ENCODE measurements at regions not wholly inside any gene's neighbourhood (a gene's known extent, or its start where the extent isn't known, plus 50 kb on each side); places are given as distances from the start of the nearest gene placed in this dataset.

DNA sequence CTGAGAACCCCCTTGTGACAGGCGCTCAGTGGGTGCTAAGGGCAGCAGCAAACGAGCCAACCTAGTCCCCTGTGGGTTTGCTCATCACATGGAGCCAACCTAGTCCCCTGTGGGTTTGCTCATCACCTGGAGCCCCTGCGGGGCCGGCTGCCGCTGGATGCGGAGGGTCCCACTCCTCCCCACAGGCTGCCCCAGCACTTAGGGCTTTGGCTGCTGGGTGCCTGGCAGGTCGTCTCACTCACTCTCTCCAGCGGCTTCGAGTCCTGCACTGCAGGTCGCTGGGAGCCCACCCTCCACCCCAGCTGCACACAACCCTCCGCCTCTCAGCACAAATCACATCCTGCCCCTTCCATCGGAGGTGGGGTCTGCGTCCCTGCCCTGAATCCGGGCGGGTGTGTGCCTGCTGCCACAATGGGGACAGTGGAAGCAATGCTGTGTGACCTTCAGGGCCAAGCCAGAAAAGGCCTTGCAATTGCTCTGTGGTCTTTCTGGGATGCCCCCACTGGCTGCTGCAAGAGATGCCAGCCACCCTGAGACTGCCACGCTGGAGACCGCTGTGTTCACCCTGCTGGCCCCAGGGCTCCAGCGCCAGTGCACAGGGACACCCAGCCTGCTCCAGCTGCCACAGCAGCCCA lies 248.1 kb upstream of the SALL3 start:
- DNase-seq (ENCODE audit: low spot score), result no peak

DNA sequence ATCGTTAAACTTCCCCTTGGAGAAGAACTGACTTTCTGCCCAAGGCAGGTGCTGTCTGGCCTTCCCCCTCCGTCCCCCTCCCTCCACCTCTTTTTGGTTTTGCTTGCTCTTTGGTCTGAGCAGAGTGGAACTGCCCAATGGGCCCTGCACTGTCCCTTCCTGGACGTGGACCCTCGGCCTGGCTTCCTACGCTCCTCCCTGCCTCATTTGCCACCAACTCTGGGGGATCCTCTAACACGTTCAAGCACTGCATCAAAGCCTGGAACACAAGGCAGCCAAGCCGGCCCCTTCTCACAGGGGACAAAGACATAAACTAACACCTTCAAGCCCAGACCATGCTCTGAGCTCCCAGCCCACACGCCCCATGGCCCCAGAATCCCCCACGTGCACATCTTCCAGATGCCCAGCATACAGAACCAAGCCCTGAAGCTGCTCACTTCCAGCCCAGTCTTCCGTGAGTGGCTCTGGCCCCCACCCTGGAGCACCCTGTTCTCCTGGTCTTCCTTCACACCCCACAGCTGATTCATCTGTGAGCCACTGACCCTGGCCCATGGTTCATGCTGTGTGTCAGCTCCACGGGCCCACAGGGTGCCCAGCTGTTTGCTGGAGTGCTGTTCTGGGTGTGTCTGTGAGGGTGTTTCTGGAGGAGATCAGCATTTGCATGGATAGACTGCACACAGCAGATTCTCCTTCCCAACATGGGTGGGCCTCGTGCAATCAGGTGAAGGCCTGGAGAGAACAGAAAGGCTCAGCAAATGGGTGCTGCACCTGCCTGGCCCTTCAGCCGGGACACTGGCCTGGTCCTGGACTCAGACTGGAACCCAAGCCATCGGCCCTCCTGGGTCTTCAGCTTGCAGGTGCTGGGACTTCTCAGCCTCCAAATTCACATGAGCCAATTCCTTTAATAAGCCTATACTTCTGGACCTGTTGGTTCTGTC lies 247.1 kb upstream of the SALL3 start:
- no peaks in the 10 kb centered on the region for H3K36me3 ChIP-seq (replicated peaks in 1 of 2; ENCODE audit: control insufficient read depth in 2 of 2, insufficient read depth in 2 of 2, low read length in 2 of 2)
- peak overlapping the region; percentile 50 for H3K9ac ChIP-seq (ENCODE audit: low read depth, low read length, poor library complexity)
- H3K9me3 ChIP-seq (replicated peaks in 1 of 2; ENCODE audit: control insufficient read depth in 2 of 2, insufficient read depth in 1 of 2, low read depth in 1 of 2, low read length in 2 of 2), result no peaks in the 10 kb centered on the region
- H2AFZ ChIP-seq (ENCODE audit: low read length), result no peak overlapping the region
- H3K27me3 ChIP-seq (ENCODE audit: control insufficient read depth in 3 of 3, insufficient read depth in 3 of 3, low read depth in 1 of 3, low read length in 3 of 3), result no peaks in the 10 kb centered on the region
- H2BK15ac ChIP-seq (ENCODE audit: low read length), result no peak overlapping the region
- no peak overlapping the region for H4K8ac ChIP-seq (ENCODE audit: low read depth, low read length)
- peaks cover 0 to 2% of the 10 kb centered on the region in 2 donors for H3K4me1 ChIP-seq (ENCODE audit: control insufficient read depth in 2 of 2, insufficient read depth in 1 of 2, low read depth in 1 of 2, low read length in 2 of 2)
- H3K79me1 ChIP-seq (ENCODE audit: low read depth, low read length), result no peaks in the 10 kb centered on the region
- peak overlapping the region; percentile 71 for H3K18ac ChIP-seq (ENCODE audit: low read length)
- no peak overlapping the region for H2BK120ac ChIP-seq (ENCODE audit: low read depth, low read length)
- no peak overlapping the region for H3K4ac ChIP-seq (ENCODE audit: low read length)
- peak overlapping the region; percentile 77 for H3K23ac ChIP-seq (ENCODE audit: low read depth, low read length, poor library complexity)
- no peak overlapping the region for H4K91ac ChIP-seq (ENCODE audit: low read depth, low read length, poor library complexity)
- peak overlapping the region; percentile 13 for H2AK5ac ChIP-seq (ENCODE audit: low read depth, low read length)
- no peak overlapping the region for H3K27ac ChIP-seq (replicated peaks; ENCODE audit: low read length)
- WGBS, 2 donors (ENCODE audit: extremely low coverage in 2 of 2, insufficient read length in 2 of 2, insufficient replicate concordance in 1 of 2), result no CpG with 5 or more reads among the region's 14 CpGs
- no peak for DNase-seq (ENCODE audit: low spot score)
- H2BK12ac ChIP-seq (ENCODE audit: low read length), result no peak overlapping the region
- H2BK5ac ChIP-seq (ENCODE audit: low read length), result no peak overlapping the region
- H3K14ac ChIP-seq (ENCODE audit: low read length), result no peak overlapping the region
- H3K4me3 ChIP-seq (ENCODE audit: low read length in 2 of 2), result no peak overlapping the region
- H3K4me2 ChIP-seq (ENCODE audit: insufficient read depth, low read length, poor library complexity, severe bottlenecking), result no peak overlapping the region

More for the DNA sequence above, 248.1 kb upstream of the SALL3 start:
- no peak overlapping the region for H3K4ac ChIP-seq (ENCODE audit: low read length)
- no peak overlapping the region for H2AFZ ChIP-seq (ENCODE audit: low read length)
- no peak overlapping the region for H2BK5ac ChIP-seq (ENCODE audit: low read length)
- no CpG with 5 or more reads among the region's 18 CpGs for WGBS, 2 donors (ENCODE audit: extremely low coverage in 2 of 2, insufficient read length in 2 of 2, insufficient replicate concordance in 1 of 2)
- no peak overlapping the region for H3K14ac ChIP-seq (ENCODE audit: low read length)
- no peak overlapping the region for H3K27ac ChIP-seq (replicated peaks; ENCODE audit: low read length)
- no peak overlapping the region for H2BK12ac ChIP-seq (ENCODE audit: low read length)
- H4K8ac ChIP-seq (ENCODE audit: low read depth, low read length), result no peak overlapping the region
- peak overlapping the region; percentile 54 for H3K18ac ChIP-seq (ENCODE audit: low read length)
- no peaks in the 10 kb centered on the region for H3K79me1 ChIP-seq (ENCODE audit: low read depth, low read length)
- no peaks in the 10 kb centered on the region for H3K36me3 ChIP-seq (replicated peaks in 1 of 2; ENCODE audit: control insufficient read depth in 2 of 2, insufficient read depth in 2 of 2, low read length in 2 of 2)
- H2BK120ac ChIP-seq (ENCODE audit: low read depth, low read length), result no peak overlapping the region
- H3K4me3 ChIP-seq (ENCODE audit: low read length in 2 of 2), result no peak overlapping the region
- H2AK5ac ChIP-seq (ENCODE audit: low read depth, low read length), result peak overlapping the region; percentile 47
- H4K91ac ChIP-seq (ENCODE audit: low read depth, low read length, poor library complexity), result no peak overlapping the region
- no peaks in the 10 kb centered on the region for H3K9me3 ChIP-seq (replicated peaks in 1 of 2; ENCODE audit: control insufficient read depth in 2 of 2, insufficient read depth in 1 of 2, low read depth in 1 of 2, low read length in 2 of 2)
- no peaks in the 10 kb centered on the region for H3K27me3 ChIP-seq (ENCODE audit: control insufficient read depth in 3 of 3, insufficient read depth in 3 of 3, low read depth in 1 of 3, low read length in 3 of 3)
- H2BK15ac ChIP-seq (ENCODE audit: low read length), result no peak overlapping the region
- H3K9ac ChIP-seq (ENCODE audit: low read depth, low read length, poor library complexity), result peak overlapping the region; percentile 54
- H3K4me2 ChIP-seq (ENCODE audit: insufficient read depth, low read length, poor library complexity, severe bottlenecking), result no peak overlapping the region
- no peak overlapping the region for H3K23ac ChIP-seq (ENCODE audit: low read depth, low read length, poor library complexity)
- peaks cover 0 to 2% of the 10 kb centered on the region in 2 donors for H3K4me1 ChIP-seq (ENCODE audit: control insufficient read depth in 2 of 2, insufficient read depth in 1 of 2, low read depth in 1 of 2, low read length in 2 of 2)

DNA sequence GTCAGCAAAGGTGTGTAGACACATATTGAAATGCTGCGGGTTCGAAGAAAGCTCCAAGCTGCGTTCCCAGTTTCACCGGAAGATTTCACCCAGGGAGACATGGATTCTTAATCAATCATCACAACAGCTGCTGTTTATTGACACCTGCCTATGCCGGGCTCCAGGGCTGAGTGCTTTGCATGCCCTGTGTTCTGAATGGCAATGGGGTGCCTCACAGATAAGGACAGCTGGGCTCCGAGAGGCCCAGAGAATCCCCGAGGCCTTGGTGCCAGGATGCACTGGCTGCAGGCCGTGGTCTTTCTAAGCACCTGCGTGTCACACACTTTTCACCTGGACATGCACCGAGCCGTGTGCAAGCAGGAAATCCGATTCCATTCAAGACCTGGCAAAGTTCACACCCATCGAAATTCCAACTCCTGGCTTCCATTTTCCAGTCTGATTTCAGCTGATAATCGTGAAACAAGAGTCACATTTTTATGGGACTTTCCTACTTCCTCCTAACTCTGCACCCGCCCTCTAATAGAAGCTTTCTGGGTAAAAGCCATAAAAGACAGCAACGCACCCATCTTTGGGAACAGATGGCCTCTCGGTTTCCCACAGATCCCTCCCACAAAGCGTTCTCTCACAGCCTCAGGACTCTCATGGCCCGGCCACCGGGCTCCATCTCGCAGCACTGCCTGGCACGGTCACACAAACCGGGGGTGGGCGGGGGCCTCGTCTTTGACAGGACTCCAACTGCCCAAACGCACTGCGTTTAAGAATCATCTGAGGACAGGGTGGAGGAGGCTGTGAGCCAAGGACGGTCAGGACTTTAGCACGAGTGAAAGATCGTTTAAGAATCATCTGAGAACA lies 245.6 kb upstream of the SALL3 start:
- Histone ChIP-seq H3K4me3 (ENCODE audit: low read length in 2 of 2) (no peak overlapping the region), H2BK120ac (ENCODE audit: low read depth, low read length) (no peak overlapping the region), H3K14ac (ENCODE audit: low read length) (no peak overlapping the region), H3K79me1 (ENCODE audit: low read depth, low read length) (no peaks in the 10 kb centered on the region), H2AFZ (ENCODE audit: low read length) (no peak overlapping the region), H3K9me3 (replicated peaks in 1 of 2; ENCODE audit: control insufficient read depth in 2 of 2, insufficient read depth in 1 of 2, low read depth in 1 of 2, low read length in 2 of 2) (no peaks in the 10 kb centered on the region), H2BK12ac (ENCODE audit: low read length) (no peak overlapping the region), H3K23ac (ENCODE audit: low read depth, low read length, poor library complexity) (no peak overlapping the region), H3K4ac (ENCODE audit: low read length) (no peak overlapping the region), H4K8ac (ENCODE audit: low read depth, low read length) (no peak overlapping the region), H4K91ac (ENCODE audit: low read depth, low read length, poor library complexity) (no peak overlapping the region), H3K18ac (ENCODE audit: low read length) (no peak overlapping the region), H2BK5ac (ENCODE audit: low read length) (no peak overlapping the region), H2BK15ac (ENCODE audit: low read length) (no peak overlapping the region), H3K4me2 (ENCODE audit: insufficient read depth, low read length, poor library complexity, severe bottlenecking) (no peak overlapping the region), H3K27ac (replicated peaks; ENCODE audit: low read length) (no peak overlapping the region), H3K4me1 (ENCODE audit: control insufficient read depth in 2 of 2, insufficient read depth in 1 of 2, low read depth in 1 of 2, low read length in 2 of 2) (peaks cover 0 to 4% of the 10 kb centered on the region in 2 donors), H3K9ac (ENCODE audit: low read depth, low read length, poor library complexity) (no peak overlapping the region), H3K27me3 (ENCODE audit: control insufficient read depth in 3 of 3, insufficient read depth in 3 of 3, low read depth in 1 of 3, low read length in 3 of 3) (no peaks in the 10 kb centered on the region), H2AK5ac (ENCODE audit: low read depth, low read length) (no peak overlapping the region), H3K36me3 (replicated peaks in 1 of 2; ENCODE audit: control insufficient read depth in 2 of 2, insufficient read depth in 2 of 2, low read length in 2 of 2) (no peaks in the 10 kb centered on the region)
- no CpG with 5 or more reads among the region's 30 CpGs for WGBS, 2 donors (ENCODE audit: extremely low coverage in 2 of 2, insufficient read length in 2 of 2, insufficient replicate concordance in 1 of 2)
- DNase-seq (ENCODE audit: low spot score), result no peak

Data from neuronal stem cell (in vitro differentiated cells).